ENCODE measurements at regions not wholly inside any gene's neighbourhood (a gene's known extent, or its start where the extent isn't known, plus 50 kb on each side); places are given as distances from the start of the nearest gene placed in this dataset.

GRCh38 chr7:130906575-130906974 lies 172.6 kb upstream of the KLF14 start:
- Histone ChIP-seq H3F3A (ENCODE audit: insufficient read depth, low read length) (no peaks in the 10 kb centered on the region), H3K4me1 (ENCODE audit: low read length) (no peaks in the 10 kb centered on the region), H3K36me3 (replicated peaks; ENCODE audit: insufficient read depth, low read length) (no peaks in the 10 kb centered on the region; the same call in 1 of the 2 replicates), H3K27me3 (replicated peaks; ENCODE audit: insufficient read depth, low read length) (no peaks in the 10 kb centered on the region), H4K20me1 (ENCODE audit: insufficient read depth, low read length) (peaks cover 11% of the 10 kb centered on the region), H3K27ac (ENCODE audit: low read length) (no peak overlapping the region), H3K4me3 (ENCODE audit: low read length) (no peak overlapping the region), H3K79me2 (ENCODE audit: low read length) (peaks cover 81% of the 10 kb centered on the region), H3K9me2 (replicated peaks; ENCODE audit: insufficient read depth, low read length) (no peaks in the 10 kb centered on the region), H3K4me2 (ENCODE audit: low read depth, low read length) (no peak overlapping the region), H3K9ac (ENCODE audit: low read length) (no peak overlapping the region), H2AFZ (ENCODE audit: low read length) (no peak overlapping the region), H3K9me3 (replicated peaks; ENCODE audit: insufficient read depth, low read length) (no peaks in the 10 kb centered on the region)
- no peak for DNase-seq
- TF ChIP-seq EZH2 (optimal IDR thresholded peaks at IDR 0.05; ENCODE audit: low read depth, low read length) (no peak), EZH2phosphoT487 (IDR thresholded peaks at IDR 0.05; ENCODE audit: low read length) (no peak), CTCF (IDR thresholded peaks at IDR 0.05; ENCODE audit: low read length) (no peak)

- TF ChIP-seq CTCF (IDR thresholded peaks at IDR 0.05; ENCODE audit: low read length), result no peak
- TF ChIP-seq EZH2 (optimal IDR thresholded peaks at IDR 0.05; ENCODE audit: low read depth, low read length), result no peak
- TF ChIP-seq EZH2phosphoT487 (IDR thresholded peaks at IDR 0.05; ENCODE audit: low read length), result no peak
- H2AFZ ChIP-seq (ENCODE audit: low read length), result no peak overlapping the region
- no peaks in the 10 kb centered on the region for H3K27me3 ChIP-seq (replicated peaks; ENCODE audit: insufficient read depth, low read length)
- peaks cover 81% of the 10 kb centered on the region for H3K79me2 ChIP-seq (ENCODE audit: low read length)
- no peak overlapping the region for H3K4me2 ChIP-seq (ENCODE audit: low read depth, low read length)
- peaks cover 19% of the 10 kb centered on the region for H4K20me1 ChIP-seq (ENCODE audit: insufficient read depth, low read length)
- H3K4me3 ChIP-seq (ENCODE audit: low read length), result no peak overlapping the region
- no peak for DNase-seq
- no peak overlapping the region for H3K27ac ChIP-seq (ENCODE audit: low read length)
- H3K9ac ChIP-seq (ENCODE audit: low read length), result no peak overlapping the region
- peaks cover 6% of the 10 kb centered on the region for H3K4me1 ChIP-seq (ENCODE audit: low read length)
- no peaks in the 10 kb centered on the region; the same call in 1 of the 2 replicates for H3K36me3 ChIP-seq (replicated peaks; ENCODE audit: insufficient read depth, low read length)
- no peaks in the 10 kb centered on the region for H3K9me3 ChIP-seq (replicated peaks; ENCODE audit: insufficient read depth, low read length)
- H3F3A ChIP-seq (ENCODE audit: insufficient read depth, low read length), result peaks cover 2% of the 10 kb centered on the region
- no peaks in the 10 kb centered on the region for H3K9me2 ChIP-seq (replicated peaks; ENCODE audit: insufficient read depth, low read length)
Observed at GRCh38 chr7:130907439-130907838, 173.4 kb upstream of the KLF14 start.

- Histone ChIP-seq H3K36me3 (replicated peaks; ENCODE audit: insufficient read depth, low read length) (no peaks in the 10 kb centered on the region; the same call in 1 of the 2 replicates), H3K4me1 (ENCODE audit: low read length) (peaks cover 6% of the 10 kb centered on the region), H2AFZ (ENCODE audit: low read length) (no peak overlapping the region), H3K4me3 (ENCODE audit: low read length) (no peak overlapping the region), H4K20me1 (ENCODE audit: insufficient read depth, low read length) (peaks cover 23% of the 10 kb centered on the region), H3K4me2 (ENCODE audit: low read depth, low read length) (no peak overlapping the region), H3F3A (ENCODE audit: insufficient read depth, low read length) (peaks cover 13% of the 10 kb centered on the region), H3K9me3 (replicated peaks; ENCODE audit: insufficient read depth, low read length) (no peaks in the 10 kb centered on the region), H3K9me2 (replicated peaks; ENCODE audit: insufficient read depth, low read length) (no peaks in the 10 kb centered on the region), H3K79me2 (ENCODE audit: low read length) (peaks cover 74% of the 10 kb centered on the region), H3K27ac (ENCODE audit: low read length) (no peak overlapping the region), H3K9ac (ENCODE audit: low read length) (no peak overlapping the region), H3K27me3 (replicated peaks; ENCODE audit: insufficient read depth, low read length) (no peaks in the 10 kb centered on the region)
- DNase-seq, result no peak
- TF ChIP-seq CTCF (IDR thresholded peaks at IDR 0.05; ENCODE audit: low read length) (no peak), EZH2 (optimal IDR thresholded peaks at IDR 0.05; ENCODE audit: low read depth, low read length) (no peak)
Observed at GRCh38 chr7:130908345-130909160, 174.5 kb upstream of the KLF14 start.
